ENCODE measurements at regions not wholly inside any gene's neighbourhood (a gene's known extent, or its start where the extent isn't known, plus 50 kb on each side); places are given as distances from the start of the nearest gene placed in this dataset.
"Not testable (repeated sequence)": the region's sequence is repeated elsewhere in the genome, so short reads cannot be mapped to it uniquely, and the experiment has no call there.

DNA sequence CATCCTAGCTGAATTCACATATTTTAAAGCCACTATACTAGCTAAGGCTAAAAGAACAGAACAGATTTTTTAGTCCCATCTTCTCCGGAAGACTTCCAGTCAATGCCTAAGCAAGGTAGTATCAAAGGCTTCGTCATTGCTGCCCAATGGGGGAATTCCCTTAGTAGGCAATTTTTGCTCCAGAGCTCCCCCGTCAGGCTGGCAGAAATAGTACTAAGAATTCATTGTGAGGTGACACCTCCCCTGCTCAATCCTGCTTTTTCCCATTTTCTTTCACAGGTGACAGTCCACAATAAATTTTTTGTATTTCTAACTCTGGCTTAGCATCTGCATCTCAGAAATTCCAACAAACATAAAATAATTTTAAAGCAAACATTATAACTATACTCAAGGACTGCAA, 52.8 kb upstream of the SRSF6 start:
- no peak for DNase-seq (ENCODE audit: low read depth in 4 of 4, low spot score in 3 of 4)

GRCh38 chr20:43400882-43401281, 56.8 kb upstream of the SRSF6 start:
- DNase-seq (ENCODE audit: low read depth in 4 of 4, low spot score in 3 of 4) = not testable (repeated sequence)

GRCh38 chr20:43398676-43399324, 58.9 kb upstream of the SRSF6 start:
- no peak for DNase-seq (ENCODE audit: low read depth in 4 of 4, low spot score in 3 of 4)

- no peak for DNase-seq (ENCODE audit: low read depth in 4 of 4, low spot score in 3 of 4)
These were observed 60.5 kb upstream of the SRSF6 start for GRCh38 chr20:43397147-43397546.

DNA sequence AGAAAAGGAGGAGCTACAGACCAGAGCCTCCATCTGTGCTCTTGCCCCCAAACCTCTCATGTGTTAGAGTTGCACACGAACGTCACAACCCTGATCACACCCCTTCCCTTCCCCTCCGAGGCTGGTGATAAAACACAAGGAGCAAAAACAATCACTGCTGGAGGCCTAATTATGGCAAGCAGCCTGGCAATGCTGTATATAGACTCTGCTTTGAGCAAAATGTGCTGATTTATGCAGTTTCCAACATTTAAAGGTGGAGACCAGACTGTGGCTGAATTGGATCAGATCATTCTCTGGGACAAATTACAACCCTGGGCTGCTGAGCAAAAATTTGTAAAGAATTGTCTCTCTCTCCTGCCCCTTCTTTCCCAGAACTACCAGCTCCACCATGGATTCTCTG, 64.6 kb upstream of the SRSF6 start:
- no peak for DNase-seq (ENCODE audit: low read depth in 4 of 4, low spot score in 3 of 4)

DNA sequence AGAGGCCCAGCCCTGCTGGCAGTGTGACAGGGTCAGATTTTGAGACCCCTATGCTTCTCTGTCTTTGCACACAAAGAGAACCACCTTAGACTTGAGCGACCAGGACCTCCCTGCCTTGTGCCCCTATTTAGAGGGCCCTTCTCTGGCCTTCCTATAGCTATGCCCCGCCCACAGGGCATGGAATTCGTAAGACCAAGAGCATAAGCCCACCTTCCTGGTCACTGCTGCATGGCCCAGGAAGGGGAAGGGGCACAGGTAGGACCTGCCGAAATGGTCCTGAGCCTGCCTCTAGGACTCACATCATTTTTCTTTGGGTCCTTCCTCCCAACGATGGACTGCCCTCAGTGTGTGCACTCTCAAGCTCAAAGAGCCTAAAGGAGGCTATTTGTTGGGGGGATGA, 65.1 kb upstream of the SRSF6 start:
- DNase-seq (ENCODE audit: low read depth in 4 of 4, low spot score in 3 of 4) = no peak

DNA sequence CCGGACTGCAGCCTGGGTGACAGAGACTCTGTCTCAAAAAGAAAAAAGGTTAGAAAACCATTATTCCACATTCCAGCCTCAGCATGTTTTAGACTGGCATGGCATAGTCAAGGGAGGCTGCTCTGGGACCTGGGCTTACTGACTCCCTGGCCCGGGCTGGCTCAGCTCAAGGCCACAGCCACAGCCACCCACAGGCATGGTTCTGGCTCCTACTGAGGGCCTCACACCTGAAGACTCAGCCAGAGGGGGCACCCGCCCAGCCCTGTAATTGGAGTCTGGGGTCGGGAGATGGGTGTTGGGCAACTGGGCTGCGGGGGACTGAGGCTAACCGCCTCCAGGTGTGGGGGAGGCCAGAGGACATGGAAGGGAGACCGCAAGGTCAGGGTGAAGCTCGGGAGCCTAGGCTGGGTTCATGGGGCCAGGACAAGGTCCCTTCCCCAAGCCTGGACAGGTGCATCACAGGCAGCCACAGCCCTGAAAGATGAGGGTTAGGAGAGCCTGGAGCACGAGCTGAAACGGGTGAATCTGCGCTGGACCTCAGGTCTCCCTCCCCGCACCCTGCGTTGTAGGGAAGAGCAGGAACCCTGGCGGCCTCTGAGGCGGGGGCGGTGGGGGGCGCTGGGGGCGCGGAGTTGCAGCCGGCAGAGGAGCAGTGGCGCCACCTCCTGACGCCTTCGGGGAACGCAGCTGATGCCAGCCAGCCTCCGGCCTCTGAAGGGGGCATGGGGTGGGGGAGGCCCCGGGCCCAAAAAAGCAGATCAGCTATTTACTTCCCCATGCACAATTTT, 67.7 kb upstream of the SRSF6 start:
- DNase-seq (ENCODE audit: low read depth in 4 of 4, low spot score in 3 of 4) = no peak

DNA sequence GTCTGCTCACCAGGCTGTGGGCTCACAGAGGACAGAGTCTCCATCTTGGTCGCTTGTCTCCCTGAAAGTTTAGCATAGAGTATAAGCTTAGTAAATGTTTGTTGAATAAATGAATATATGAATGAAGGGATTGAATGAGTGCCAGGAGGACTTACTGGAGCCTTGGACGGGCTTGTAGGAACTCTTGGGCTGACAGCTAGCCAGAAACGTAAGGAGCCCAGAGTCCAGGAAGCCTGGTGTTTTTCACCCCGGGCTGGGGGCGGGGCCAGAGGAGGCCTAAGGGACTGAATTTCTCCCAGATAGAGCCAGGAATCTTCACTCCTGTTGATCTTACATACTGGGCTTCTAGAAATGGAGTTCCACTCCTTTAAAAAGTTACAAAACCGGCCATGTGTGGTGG, 68.5 kb upstream of the SRSF6 start:
- DNase-seq (ENCODE audit: low read depth in 4 of 4, low spot score in 3 of 4) = no peak

DNA sequence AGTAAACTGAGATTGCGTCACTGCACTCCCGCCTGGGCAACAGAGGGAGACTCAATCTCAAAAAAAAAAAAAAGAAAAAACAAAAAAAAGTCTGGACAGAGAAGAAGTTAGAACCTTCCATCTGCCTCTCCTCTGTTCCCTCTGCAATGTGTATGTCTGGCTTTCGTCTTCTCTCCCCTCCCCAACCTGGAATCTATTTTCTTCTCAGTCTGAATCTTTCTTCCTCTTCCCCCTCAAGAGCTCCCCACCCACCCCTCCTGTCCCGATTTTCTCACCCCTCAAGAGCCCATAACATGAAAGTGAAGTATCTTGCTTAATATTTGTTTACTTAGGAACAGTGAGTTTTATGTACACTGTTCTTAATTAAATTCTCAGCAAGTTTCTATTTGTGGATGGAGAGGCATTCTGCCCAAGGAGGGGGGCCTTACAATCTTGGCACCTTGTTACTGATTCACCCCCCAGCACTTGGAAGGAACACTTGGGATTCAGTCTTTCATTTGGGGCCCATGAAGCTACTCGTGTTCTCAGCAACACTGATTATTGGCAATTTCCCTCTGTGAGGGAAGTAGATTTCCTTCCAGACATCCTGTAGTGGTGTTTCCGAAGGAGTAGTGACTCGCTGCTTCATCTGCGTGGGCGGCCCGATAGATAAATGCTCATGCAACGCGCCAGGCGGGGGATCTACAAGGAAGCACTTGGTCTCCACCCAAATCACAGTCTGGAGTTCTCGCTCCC, 69.3 kb upstream of the SRSF6 start:
- no peak for DNase-seq (ENCODE audit: low read depth in 4 of 4, low spot score in 3 of 4)

DNA sequence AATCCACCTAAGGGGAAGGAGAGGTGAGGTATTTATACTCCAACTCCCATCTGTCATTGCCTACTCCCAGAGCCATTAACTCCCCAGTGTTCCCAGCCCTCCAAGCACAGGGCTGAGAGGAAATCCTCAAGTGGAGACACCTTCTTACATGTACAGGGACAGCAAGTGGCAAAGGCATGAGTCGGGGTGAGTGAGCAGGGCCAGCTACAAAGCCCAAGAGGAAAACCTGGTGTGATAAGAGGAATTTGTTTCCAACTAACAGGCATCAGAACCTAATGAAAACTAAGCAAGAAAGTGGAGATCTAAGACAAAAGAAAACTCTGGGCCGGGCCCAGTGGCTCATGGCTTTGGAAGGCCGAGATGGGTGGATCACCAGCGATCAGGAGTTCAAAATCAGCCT, 70.0 kb upstream of the SRSF6 start:
- no peak for DNase-seq (ENCODE audit: low read depth in 4 of 4, low spot score in 3 of 4)

- DNase-seq (ENCODE audit: low read depth in 4 of 4, low spot score in 3 of 4) = no peak
These were observed 70.8 kb upstream of the SRSF6 start for GRCh38 chr20:43386878-43387277.

DNA sequence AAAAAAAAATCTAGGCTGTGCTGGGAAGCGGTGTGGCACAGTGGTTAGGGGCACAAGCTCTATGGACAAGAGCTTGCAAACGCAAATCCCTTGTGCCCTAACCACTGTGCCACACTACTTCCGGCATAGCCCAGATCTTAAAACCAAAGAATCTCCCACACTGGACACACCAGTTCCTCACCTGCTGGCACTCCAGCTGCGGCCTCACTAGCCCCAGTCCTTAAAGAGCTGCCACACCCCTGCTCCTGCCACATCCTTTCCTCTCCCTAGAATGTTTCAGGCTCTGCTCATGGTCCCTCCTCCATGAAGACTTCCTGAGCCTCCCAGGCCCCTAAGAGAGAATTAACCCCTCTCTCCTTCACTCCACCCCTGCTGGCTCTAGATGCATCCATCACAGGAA, 71.8 kb upstream of the SRSF6 start:
- no peak for DNase-seq (ENCODE audit: low read depth in 4 of 4, low spot score in 3 of 4)

- no peak for DNase-seq (ENCODE audit: low read depth in 4 of 4, low spot score in 3 of 4)
These were observed 73.4 kb upstream of the SRSF6 start for GRCh38 chr20:43384101-43384940.

DNA sequence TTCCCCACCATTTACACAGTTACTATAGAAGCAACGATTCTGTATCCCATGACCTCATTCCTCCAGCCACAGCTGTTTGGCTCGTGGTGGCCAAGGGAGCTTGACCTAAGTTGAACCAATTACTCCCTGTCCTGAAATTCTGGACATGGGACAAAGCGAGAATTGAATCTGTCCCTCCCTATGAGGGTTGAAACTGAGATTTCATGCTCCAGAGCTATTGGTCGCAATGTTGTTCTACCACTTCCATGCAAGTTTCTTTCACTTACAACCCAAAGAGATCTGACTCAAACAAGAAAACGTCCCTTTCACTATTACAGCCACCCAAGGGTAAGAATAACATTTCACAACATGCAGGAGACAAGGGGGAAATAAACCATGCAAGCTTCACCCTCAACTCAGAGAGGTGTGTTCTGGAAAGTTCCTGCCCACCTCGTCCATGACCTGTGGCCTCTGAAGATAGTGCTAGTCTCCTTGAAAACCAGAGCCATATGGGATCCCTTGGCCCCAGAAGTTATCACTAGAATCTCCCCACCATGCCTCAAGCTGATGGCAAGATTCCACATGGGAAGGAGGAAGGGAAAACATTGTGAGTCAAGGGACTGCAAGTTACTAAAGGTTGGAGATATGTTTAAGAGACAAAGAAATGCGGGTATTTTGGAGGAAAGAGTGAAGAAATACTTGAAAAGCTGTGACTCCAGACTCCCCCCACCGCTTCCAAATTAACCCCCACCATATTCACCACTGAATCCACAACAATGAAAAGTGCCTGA, 74.5 kb upstream of the SRSF6 start:
- no peak for DNase-seq (ENCODE audit: low read depth in 4 of 4, low spot score in 3 of 4)

DNA sequence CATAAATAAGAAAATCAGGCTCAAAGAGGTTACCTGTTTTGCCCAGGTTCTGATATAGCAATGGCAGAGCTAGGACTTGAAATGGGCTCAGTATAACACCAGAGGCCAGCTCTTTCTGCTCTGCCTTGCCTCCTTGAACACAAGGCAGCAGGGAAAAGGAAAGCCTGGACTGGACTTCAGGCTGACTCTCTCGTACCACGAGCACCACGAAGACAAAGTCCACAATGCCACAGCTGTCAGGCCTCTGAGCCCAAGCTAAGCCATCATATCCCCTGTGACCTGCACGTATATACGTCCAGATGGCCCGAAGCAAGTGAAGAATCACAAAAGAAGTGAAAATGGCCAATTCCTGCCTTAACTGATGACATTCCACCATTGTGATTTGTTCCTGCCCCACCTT, 75.6 kb upstream of the SRSF6 start:
- not testable (repeated sequence) for DNase-seq (ENCODE audit: low read depth in 4 of 4, low spot score in 3 of 4)

DNA sequence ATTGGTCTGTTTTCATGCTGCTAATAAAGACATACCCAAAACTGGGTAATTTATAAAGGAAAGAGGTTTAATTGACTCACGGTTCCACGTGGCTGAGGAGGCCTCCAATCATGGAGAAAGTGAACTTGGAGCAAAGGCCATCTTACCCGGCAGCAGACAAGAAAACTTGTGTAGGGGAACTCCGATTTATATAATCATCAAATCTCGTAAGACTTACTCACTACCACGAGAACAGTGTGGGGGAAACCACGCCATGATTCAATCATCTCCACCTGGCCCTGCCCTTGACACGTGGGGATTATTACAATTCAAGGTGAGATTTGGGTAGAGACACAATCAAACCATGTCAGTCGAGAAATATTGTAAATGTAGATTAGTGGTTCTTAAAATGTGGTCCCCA, 76.2 kb upstream of the SRSF6 start:
- DNase-seq (ENCODE audit: low read depth in 4 of 4, low spot score in 3 of 4) = not testable (repeated sequence)

GRCh38 chr20:43379239-43379917, 78.3 kb upstream of the SRSF6 start:
- DNase-seq (ENCODE audit: low read depth in 4 of 4, low spot score in 3 of 4) = no peak

DNA sequence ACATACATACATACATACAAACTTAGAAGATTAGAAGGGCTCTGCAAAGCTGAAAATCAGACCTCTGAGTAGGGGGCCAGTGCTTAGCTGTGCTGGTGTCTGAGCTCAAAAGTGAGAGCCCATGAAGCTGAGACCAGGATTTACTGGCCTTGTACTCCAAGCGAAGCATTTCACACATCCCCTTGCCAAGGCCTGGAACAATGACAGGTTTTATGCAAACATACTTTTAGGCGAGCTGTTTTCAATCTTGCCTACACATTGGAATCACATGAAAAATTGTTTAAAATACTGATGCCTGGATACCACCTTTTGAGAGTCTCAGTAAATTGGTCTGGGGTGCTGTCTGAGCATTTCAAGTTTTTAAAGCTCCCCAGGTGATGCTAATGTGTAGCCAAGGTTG, 80.9 kb upstream of the SRSF6 start:
- no peak for DNase-seq (ENCODE audit: low read depth in 4 of 4, low spot score in 3 of 4)

- no peak for DNase-seq (ENCODE audit: low read depth in 4 of 4, low spot score in 3 of 4)
These were observed 82.1 kb upstream of the SRSF6 start for GRCh38 chr20:43375591-43375990.

- DNase-seq (ENCODE audit: low read depth in 4 of 4, low spot score in 3 of 4) = no peak
These were observed 85.6 kb upstream of the SRSF6 start for GRCh38 chr20:43372051-43372450.

Data from left renal pelvis (tissue), 4 donors.